Spleen (tissue), 11 donors: ENCODE measurements at regions not wholly inside any gene's neighbourhood (a gene's known extent, or its start where the extent isn't known, plus 50 kb on each side); places are given as distances from the start of the nearest gene placed in this dataset.

Experiments
- DNase-seq: peaks from one replicate; pipeline ENCODE4 v3.0.0-alpha.2; 2020
- H3K27ac ChIP-seq, 8 donors: fragments of 200-600 bp; sonication (generic) in 7 of 8; 1 replicate in 4 of 8; 2 replicates in 4 of 8; pipeline versions ENCODE4 v1.5.0 to v1.8.0; 2016 to 2021; ENCODE audit warnings: inconsistent platforms in 4 of 8, mild to moderate bottlenecking in 4 of 8, moderate library complexity in 1 of 8
- H3K27me3 ChIP-seq, 7 donors: fragments of 200-600 bp; sonication (generic) in 6 of 7; replicated peaks in 1 of 7; 1 replicate in 4 of 7; 2 replicates in 3 of 7; pipeline versions ENCODE4 v1.5.0 to v1.8.0; 2016 to 2021; ENCODE audit warnings: inconsistent platforms in 3 of 7, mild to moderate bottlenecking in 1 of 7
- H3K36me3 ChIP-seq, 6 donors: fragments of 200-600 bp; sonication (generic) in 5 of 6; 1 replicate in 4 of 6; 2 replicates in 2 of 6; pipeline versions ENCODE4 v1.5.0 to v1.8.0; 2016 to 2021; ENCODE audit warnings: inconsistent platforms in 2 of 6
- H3K4me1 ChIP-seq, 6 donors: fragments of 200-600 bp; sonication (generic) in 5 of 6; 1 replicate in 3 of 6; 2 replicates in 3 of 6; pipeline versions ENCODE4 v1.5.0 to v1.8.0; 2016 to 2021; ENCODE audit warnings: inconsistent platforms in 3 of 6
- H3K4me3 ChIP-seq, 8 donors: fragments of 200-600 bp; sonication (generic) in 7 of 8; 1 replicate in 4 of 8; 2 replicates in 4 of 8; pipeline versions ENCODE4 v1.5.0 to v1.8.0; 2016 to 2021; ENCODE audit warnings: inconsistent platforms in 4 of 8, mild to moderate bottlenecking in 4 of 8, moderate library complexity in 2 of 8
- H3K9me3 ChIP-seq, 8 donors: fragments of 200-600 bp; sonication (generic) in 7 of 8; 1 replicate in 4 of 8; 2 replicates in 4 of 8; pipeline versions ENCODE4 v1.5.0 to v1.8.0; 2016 to 2021; ENCODE audit warnings: inconsistent platforms in 4 of 8
- POLR2A ChIP-seq, 3 donors: fragments of 450-650 bp; IDR thresholded peaks; one replicate each; pipeline ENCODE4 v1.5.1; 2017; ENCODE audit warnings: antibody characterized with exemption in 3 of 3, mild to moderate bottlenecking in 1 of 3
- POLR2AphosphoS5 ChIP-seq, 3 donors: sonication (generic); formaldehyde crosslinking; IDR thresholded peaks; one replicate each; pipeline ENCODE4 v1.5.1; 2017; ENCODE audit warnings: antibody characterized with exemption in 3 of 3
- WGBS, 5 donors: extraction: QIAGEN DNeasy Blood & Tissue Kit in 3 of 5; methylation state at CpG; one replicate each; pipeline versions ENCODE4 v1.1.5 to v1.1.7; 2013 to 2018; 5-methylcytosine and 5-hydroxymethylcytosine counted together
- intact Hi-C: fragments of 100-400 bp; cut with DNase I; formaldehyde crosslinking; loops from one replicate; pipeline ENCODE4 v1.15.0; 2023; ENCODE audit warnings: low total_unique reads
- TF ChIP-seq, protein P1 (sequence below), 11 experiments: fragments of 200-600 bp in 7 of 11; fragments of 450-650 bp in 4 of 11; sonication (generic) in 4 of 11; IDR thresholded peaks in 8 of 11; conservative IDR thresholded peaks in 3 of 11; 1 replicate in 7 of 11; 2 replicates in 4 of 11; pipeline versions ENCODE4 v1.4.0 to v1.8.0; 2016 to 2021; ENCODE audit warnings: antibody characterized with exemption in 11 of 11, inconsistent platforms in 4 of 11, mild to moderate bottlenecking in 1 of 11
- donor health status: healthy with polysubstance abuse.
- donor health status: DM: no; HTN: no; CAD: no; lungs with moderate emphysema.
- donor health status: DM: no; HTN: no; CAD: no.
- donor health status: Bipolar disorder and iron deficiency.
- donor health status: healthy.
- donor health status: DM: no; HTN: no; CAD: no.
- donor health status: DM: yes; HTN: yes; CAD: no.

DNA sequence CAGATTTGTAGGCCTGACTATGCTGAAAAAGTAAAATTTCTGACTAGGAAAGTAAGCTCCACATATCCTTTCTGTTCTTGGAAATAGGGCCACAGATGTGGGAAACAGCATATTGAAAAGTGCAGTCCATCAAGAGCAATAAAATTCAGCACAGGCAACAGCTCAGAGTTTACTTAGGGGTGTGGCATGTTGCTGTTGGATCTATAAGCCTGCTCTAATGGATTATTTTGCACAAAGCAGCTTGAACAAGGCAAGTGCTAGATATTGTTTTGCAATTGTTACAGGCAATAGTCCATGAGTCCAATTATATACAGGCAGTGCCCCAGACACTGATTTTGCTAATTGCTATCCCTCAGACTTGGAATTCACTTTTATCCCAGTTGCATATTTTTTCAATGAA, 289.8 kb upstream of the SNX7 start:
- Histone ChIP-seq H3K36me3 (no peaks in the 10 kb centered on the region), H3K4me1 (no peaks in the 10 kb centered on the region), H3K4me3 (no peak overlapping the region), H3K27ac (no peak overlapping the region), H3K27me3 (no peaks in the 10 kb centered on the region), H3K9me3 (no peaks in the 10 kb centered on the region)
- TF ChIP-seq POLR2A (IDR thresholded peaks at IDR 0.05) (no peak), POLR2AphosphoS5 (IDR thresholded peaks at IDR 0.05) (no peak)
- TF ChIP-seq, protein P1, sequence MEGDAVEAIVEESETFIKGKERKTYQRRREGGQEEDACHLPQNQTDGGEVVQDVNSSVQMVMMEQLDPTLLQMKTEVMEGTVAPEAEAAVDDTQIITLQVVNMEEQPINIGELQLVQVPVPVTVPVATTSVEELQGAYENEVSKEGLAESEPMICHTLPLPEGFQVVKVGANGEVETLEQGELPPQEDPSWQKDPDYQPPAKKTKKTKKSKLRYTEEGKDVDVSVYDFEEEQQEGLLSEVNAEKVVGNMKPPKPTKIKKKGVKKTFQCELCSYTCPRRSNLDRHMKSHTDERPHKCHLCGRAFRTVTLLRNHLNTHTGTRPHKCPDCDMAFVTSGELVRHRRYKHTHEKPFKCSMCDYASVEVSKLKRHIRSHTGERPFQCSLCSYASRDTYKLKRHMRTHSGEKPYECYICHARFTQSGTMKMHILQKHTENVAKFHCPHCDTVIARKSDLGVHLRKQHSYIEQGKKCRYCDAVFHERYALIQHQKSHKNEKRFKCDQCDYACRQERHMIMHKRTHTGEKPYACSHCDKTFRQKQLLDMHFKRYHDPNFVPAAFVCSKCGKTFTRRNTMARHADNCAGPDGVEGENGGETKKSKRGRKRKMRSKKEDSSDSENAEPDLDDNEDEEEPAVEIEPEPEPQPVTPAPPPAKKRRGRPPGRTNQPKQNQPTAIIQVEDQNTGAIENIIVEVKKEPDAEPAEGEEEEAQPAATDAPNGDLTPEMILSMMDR (IDR thresholded peaks at IDR 0.05 in 8 of 11, conservative IDR thresholded peaks at IDR 0.05 in 3 of 11): no peak
- DNase-seq: no peak
- intact Hi-C loops: no loop called here

DNA sequence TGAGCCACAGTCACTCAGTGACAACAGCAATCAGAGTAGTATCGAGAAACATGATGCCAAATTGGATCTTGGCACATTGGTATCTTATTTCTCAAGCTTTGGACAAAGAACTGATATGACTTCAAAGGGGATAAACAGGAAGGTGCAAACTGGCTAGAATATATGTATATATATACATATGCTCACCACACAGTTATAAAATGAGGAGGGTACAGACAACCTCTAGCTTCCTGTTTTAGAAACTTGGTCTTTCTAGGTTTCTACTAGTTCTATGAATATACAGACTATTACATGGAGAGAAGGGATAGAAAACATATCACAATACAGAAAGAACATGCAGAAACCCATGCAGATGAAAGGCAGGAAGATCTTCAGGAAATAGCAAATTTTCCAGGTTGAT, 292.1 kb upstream of the SNX7 start:
- WGBS, 5 donors: 46 to 72% (median 66%) methylated on average over 1 of the region's 1 CpG

DNA sequence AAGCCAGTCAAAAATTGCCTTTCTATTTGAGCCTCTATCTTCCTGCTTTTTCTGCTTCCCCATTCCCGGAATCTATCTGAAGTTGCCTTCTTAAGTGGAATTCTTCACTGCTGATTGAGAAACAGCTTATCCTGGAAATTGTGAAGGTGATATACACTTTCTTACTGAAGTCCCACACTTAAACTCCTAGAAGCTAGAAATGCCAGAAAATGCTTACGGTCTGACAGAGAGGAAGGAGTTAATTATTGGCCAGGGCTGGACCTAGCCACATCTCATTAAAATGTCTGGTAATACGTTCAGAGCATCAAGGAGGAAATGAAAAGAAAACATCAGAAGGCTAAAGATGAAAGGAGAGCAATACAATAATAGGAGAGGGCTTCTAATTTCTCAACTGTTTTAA, 292.5 kb upstream of the SNX7 start:
- H3K27ac ChIP-seq: no peak overlapping the region
- peaks cover 0 to 6% (median 0%) of the 10 kb centered on the region in 8 donors for H3K9me3 ChIP-seq
- no peak for DNase-seq
- WGBS, 5 donors: 52 to 63% (median 62%) methylated on average over 3 of the region's 3 CpGs
- no peak overlapping the region for H3K4me3 ChIP-seq
- TF ChIP-seq, protein P1 (IDR thresholded peaks at IDR 0.05 in 8 of 11, conservative IDR thresholded peaks at IDR 0.05 in 3 of 11): no peak
- TF ChIP-seq POLR2A (IDR thresholded peaks at IDR 0.05) (no peak), POLR2AphosphoS5 (IDR thresholded peaks at IDR 0.05) (no peak)
- intact Hi-C loops: no loop called here
- H3K36me3 ChIP-seq: no peaks in the 10 kb centered on the region
- H3K4me1 ChIP-seq: no peaks in the 10 kb centered on the region
- H3K27me3 ChIP-seq: no peaks in the 10 kb centered on the region

More for the DNA sequence above, 292.1 kb upstream of the SNX7 start:
- TF ChIP-seq POLR2AphosphoS5 (IDR thresholded peaks at IDR 0.05) (no peak), POLR2A (IDR thresholded peaks at IDR 0.05) (no peak)
- TF ChIP-seq, protein P1 (IDR thresholded peaks at IDR 0.05 in 8 of 11, conservative IDR thresholded peaks at IDR 0.05 in 3 of 11): no peak
- no peaks in the 10 kb centered on the region for H3K27me3 ChIP-seq
- H3K4me3 ChIP-seq: no peak overlapping the region
- intact Hi-C loops: no loop called here
- no peaks in the 10 kb centered on the region for H3K4me1 ChIP-seq
- no peaks in the 10 kb centered on the region for H3K36me3 ChIP-seq
- no peak for DNase-seq
- H3K27ac ChIP-seq: no peak overlapping the region
- H3K9me3 ChIP-seq: peaks cover 0 to 4% (median 0%) of the 10 kb centered on the region in 8 donors

DNA sequence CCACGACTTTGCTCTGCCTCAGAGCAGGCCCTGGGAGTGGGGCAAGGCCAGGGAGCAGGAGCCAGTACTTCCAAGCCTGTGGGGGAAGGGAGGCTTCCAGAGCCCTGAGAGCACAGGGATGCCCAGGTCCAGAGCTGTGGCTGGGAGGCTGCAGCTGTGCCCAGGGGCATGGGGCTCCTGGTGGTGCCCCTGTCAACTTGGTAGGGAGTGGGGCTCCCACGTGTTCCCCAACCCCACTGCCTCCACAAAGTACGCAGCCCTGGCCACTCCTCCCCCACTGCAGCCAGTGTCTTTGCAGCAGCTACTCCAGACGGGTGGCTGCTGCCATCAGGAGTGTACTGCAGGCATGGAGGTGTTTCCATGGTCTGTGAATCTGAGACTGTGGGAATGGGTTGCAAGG, 294.1 kb upstream of the SNX7 start:
- Histone ChIP-seq H3K27ac (no peak overlapping the region), H3K27me3 (no peaks in the 10 kb centered on the region), H3K4me1 (no peaks in the 10 kb centered on the region), H3K9me3 (peaks cover 0 to 7% (median 0%) of the 10 kb centered on the region in 8 donors), H3K36me3 (no peaks in the 10 kb centered on the region), H3K4me3 (no peak overlapping the region)
- TF ChIP-seq, protein P1 (IDR thresholded peaks at IDR 0.05 in 8 of 11, conservative IDR thresholded peaks at IDR 0.05 in 3 of 11): no peak
- no peak for TF ChIP-seq POLR2AphosphoS5 (IDR thresholded peaks at IDR 0.05)
- no peak for TF ChIP-seq POLR2A (IDR thresholded peaks at IDR 0.05)
- intact Hi-C loops: no loop called here
- no peak for DNase-seq
- 58 to 92% (median 74%) methylated on average over 2 to 4 of the region's 4 CpGs for WGBS, 5 donors
